Transverse colon (tissue), 4 donors: ENCODE measurements at regions not wholly inside any gene's neighbourhood (a gene's known extent, or its start where the extent isn't known, plus 50 kb on each side); places are given as distances from the start of the nearest gene placed in this dataset.

ENCODE experiments used
- DNase-seq: peaks from one replicate; pipeline ENCODE4 v3.0.0-alpha.2; 2019
- H3K27ac ChIP-seq, 4 donors: fragments of 200-600 bp; sonication (generic); 2 replicates each; pipeline ENCODE4 v1.5.1; 2016 to 2018; ENCODE audit warnings: inconsistent platforms in 4 of 4
- H3K27me3 ChIP-seq: fragments of 200-600 bp; sonication (generic); 2 replicates; pipeline ENCODE4 v1.5.1; 2017; ENCODE audit warnings: inconsistent platforms
- H3K36me3 ChIP-seq, 4 donors: fragments of 200-600 bp; sonication (generic); 2 replicates each; pipeline ENCODE4 v1.5.1; 2017 to 2019; ENCODE audit warnings: inconsistent platforms in 4 of 4
- H3K4me1 ChIP-seq, 4 donors: fragments of 200-600 bp; sonication (generic); 2 replicates each; pipeline ENCODE4 v1.5.1; 2017 to 2020; ENCODE audit warnings: inconsistent platforms in 4 of 4
- H3K4me3 ChIP-seq, 4 donors: fragments of 200-600 bp; sonication (generic); 1 replicate in 1 of 4; 2 replicates in 3 of 4; pipeline versions ENCODE4 v1.5.1 to v1.6.1; 2017 to 2019; ENCODE audit warnings: inconsistent platforms in 4 of 4
- H3K9me3 ChIP-seq, 2 donors: fragments of 200-600 bp; sonication (generic); 2 replicates each; pipeline ENCODE4 v1.5.1; 2017 to 2019; ENCODE audit warnings: inconsistent platforms in 2 of 2
- EP300 ChIP-seq: sonication (generic); formaldehyde crosslinking; IDR thresholded peaks from one replicate; pipeline ENCODE4 v1.6.1; 2017; ENCODE audit warnings: antibody characterized with exemption, low read depth
- POLR2A ChIP-seq: fragments of 450-650 bp; IDR thresholded peaks from one replicate; pipeline ENCODE4 v1.6.1; 2016; ENCODE audit warnings: antibody characterized with exemption, mild to moderate bottlenecking, moderate library complexity
- POLR2AphosphoS5 ChIP-seq, 3 donors: sonication (generic); formaldehyde crosslinking; IDR thresholded peaks; one replicate each; pipeline ENCODE4 v1.6.1; 2016; ENCODE audit warnings: antibody characterized with exemption in 3 of 3
- WGBS, 2 donors: methylation state at CpG; one replicate each; pipeline ENCODE4 v1.1.5; 2018; ENCODE audit warnings: low coverage in 1 of 2; 5-methylcytosine and 5-hydroxymethylcytosine counted together
- in situ Hi-C, 4 donors: fragments of 200-750 bp; cut with MboI; loops; one replicate each; pipeline versions ENCODE4 v1.15.0 to v1.15.1; 2017; ENCODE audit warnings: low sequenced_read_pairs in 3 of 4, low pct_ligation_motif_present in 1 of 4, low pct_unique_long_range_greater_than_20kb in 1 of 4
- intact Hi-C: fragments of 100-400 bp; cut with DNase I; formaldehyde crosslinking; loops from one replicate; pipeline ENCODE4 v1.15.1; 2023; ENCODE audit warnings: low total_unique reads
- TF ChIP-seq, protein P1 (sequence below), 5 experiments: fragments of 200-600 bp in 3 of 5; fragments of 450-650 bp in 2 of 5; sonication (generic) in 3 of 5; IDR thresholded peaks; 1 replicate in 2 of 5; 2 replicates in 3 of 5; pipeline ENCODE4 v1.5.1; 2016 to 2017; ENCODE audit warnings: antibody characterized with exemption in 5 of 5, inconsistent platforms in 3 of 5, mild to moderate bottlenecking in 2 of 5, moderate library complexity in 1 of 5

DNA sequence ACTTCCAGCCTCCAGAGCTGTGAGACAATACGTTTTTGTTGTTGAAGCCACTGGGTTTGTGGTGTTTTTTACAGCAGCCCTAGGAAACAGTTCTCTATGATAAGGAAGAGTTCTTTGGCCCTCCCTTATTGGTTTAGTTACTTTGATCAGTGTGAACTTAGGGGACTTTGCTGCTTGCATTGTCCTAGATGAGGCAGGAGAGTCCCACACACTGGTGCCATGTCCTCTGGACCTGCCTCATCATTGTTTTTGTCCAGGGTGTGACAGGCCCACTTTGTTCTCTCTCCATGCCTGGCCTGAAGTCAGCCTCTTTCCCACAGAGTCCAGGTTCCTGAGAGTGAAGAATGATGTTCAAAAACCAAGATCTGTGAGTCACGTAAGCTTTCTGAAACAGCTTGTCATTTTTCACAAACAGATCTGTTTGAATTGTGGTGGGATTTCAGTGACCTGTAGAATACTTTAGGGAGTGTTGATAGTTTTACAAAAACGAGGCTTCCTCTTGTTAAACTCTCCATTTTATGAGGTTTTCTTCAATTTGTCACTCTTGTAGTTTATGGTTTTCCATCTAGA lies 63.8 kb downstream of the ING1 start:
- TF ChIP-seq, protein P1, sequence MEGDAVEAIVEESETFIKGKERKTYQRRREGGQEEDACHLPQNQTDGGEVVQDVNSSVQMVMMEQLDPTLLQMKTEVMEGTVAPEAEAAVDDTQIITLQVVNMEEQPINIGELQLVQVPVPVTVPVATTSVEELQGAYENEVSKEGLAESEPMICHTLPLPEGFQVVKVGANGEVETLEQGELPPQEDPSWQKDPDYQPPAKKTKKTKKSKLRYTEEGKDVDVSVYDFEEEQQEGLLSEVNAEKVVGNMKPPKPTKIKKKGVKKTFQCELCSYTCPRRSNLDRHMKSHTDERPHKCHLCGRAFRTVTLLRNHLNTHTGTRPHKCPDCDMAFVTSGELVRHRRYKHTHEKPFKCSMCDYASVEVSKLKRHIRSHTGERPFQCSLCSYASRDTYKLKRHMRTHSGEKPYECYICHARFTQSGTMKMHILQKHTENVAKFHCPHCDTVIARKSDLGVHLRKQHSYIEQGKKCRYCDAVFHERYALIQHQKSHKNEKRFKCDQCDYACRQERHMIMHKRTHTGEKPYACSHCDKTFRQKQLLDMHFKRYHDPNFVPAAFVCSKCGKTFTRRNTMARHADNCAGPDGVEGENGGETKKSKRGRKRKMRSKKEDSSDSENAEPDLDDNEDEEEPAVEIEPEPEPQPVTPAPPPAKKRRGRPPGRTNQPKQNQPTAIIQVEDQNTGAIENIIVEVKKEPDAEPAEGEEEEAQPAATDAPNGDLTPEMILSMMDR (IDR thresholded peaks at IDR 0.05), result no peak
- TF ChIP-seq EP300 (no peak), POLR2AphosphoS5 (IDR thresholded peaks at IDR 0.05) (no peak)
- H3K9me3 ChIP-seq, result no peaks in the 10 kb centered on the region
- no peak for DNase-seq
- H3K4me1 ChIP-seq, result no peaks in the 10 kb centered on the region
- intact Hi-C loops, result no loop called here
- no peak overlapping the region for H3K4me3 ChIP-seq
- no peaks in the 10 kb centered on the region for H3K27me3 ChIP-seq
- in situ Hi-C loops, result no loop called here
- no peaks in the 10 kb centered on the region for H3K36me3 ChIP-seq
- H3K27ac ChIP-seq, result no peak overlapping the region
- WGBS, 2 donors, result 65 to 75% methylated on average over 1 to 3 of the region's 3 CpGs

DNA sequence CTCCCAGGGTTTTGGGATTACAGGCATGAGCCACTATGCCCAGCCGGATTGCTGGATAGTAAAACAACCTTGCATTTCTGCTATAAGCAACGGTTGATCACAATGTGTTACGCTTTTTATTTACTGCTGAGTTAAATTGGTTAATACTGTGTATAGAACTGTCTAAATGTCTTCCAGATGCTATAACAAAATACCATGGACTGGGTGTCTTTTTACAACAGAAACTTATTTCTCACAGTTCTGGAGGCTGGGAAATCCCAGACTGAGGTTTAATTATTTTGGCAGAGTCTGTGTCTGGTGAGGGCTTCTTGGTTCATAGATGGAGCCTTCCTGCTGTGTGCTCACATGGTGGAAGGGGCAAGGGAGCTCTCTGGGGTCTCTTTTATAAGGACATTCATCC lies 65.5 kb downstream of the ING1 start:
- H3K4me1 ChIP-seq, result no peaks in the 10 kb centered on the region
- no peak overlapping the region for H3K27ac ChIP-seq
- H3K36me3 ChIP-seq, result no peaks in the 10 kb centered on the region
- intact Hi-C loops, result no loop called here
- no peak for TF ChIP-seq EP300
- no peak for TF ChIP-seq POLR2AphosphoS5 (IDR thresholded peaks at IDR 0.05)
- TF ChIP-seq, protein P1 (IDR thresholded peaks at IDR 0.05), result no peak
- no peak for TF ChIP-seq POLR2A
- 90% methylated on average over 3 of the region's 3 CpGs; no CpG with 5 or more reads in 1 of the 2 donors for WGBS, 2 donors
- no peak for DNase-seq
- in situ Hi-C loops, result no loop called here
- H3K27me3 ChIP-seq, result no peaks in the 10 kb centered on the region
- H3K4me3 ChIP-seq, result no peak overlapping the region
- no peaks in the 10 kb centered on the region for H3K9me3 ChIP-seq

DNA sequence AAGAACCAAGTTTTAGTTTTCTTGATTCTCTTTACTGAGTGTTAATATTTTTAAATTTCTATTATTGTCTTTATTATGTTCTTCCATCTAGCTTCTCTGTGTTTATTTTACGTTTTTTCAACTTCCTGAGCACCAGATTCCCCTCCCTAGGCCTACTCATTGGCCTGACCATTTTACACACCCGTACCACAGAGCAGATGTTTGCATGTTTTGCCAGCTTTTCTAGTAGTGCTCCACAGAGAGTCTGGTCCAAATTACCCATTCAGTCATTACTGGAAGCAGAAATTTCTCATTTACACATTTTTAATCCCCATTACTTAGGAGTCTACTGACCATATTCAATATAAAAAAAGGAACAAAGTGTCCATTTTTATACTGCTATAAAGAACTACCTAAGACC lies 66.9 kb downstream of the ING1 start:
- Histone ChIP-seq H3K4me3 (no peak overlapping the region), H3K9me3 (no peaks in the 10 kb centered on the region), H3K27ac (no peak overlapping the region), H3K36me3 (no peaks in the 10 kb centered on the region), H3K4me1 (no peaks in the 10 kb centered on the region), H3K27me3 (no peaks in the 10 kb centered on the region)
- WGBS, 2 donors, result 34 to 38% methylated on average over 2 of the region's 2 CpGs
- TF ChIP-seq POLR2AphosphoS5 (IDR thresholded peaks at IDR 0.05), result no peak
- TF ChIP-seq, protein P1 (IDR thresholded peaks at IDR 0.05), result no peak
- in situ Hi-C loops (no loop called here), intact Hi-C loops (no loop called here)
- DNase-seq, result no peak

DNA sequence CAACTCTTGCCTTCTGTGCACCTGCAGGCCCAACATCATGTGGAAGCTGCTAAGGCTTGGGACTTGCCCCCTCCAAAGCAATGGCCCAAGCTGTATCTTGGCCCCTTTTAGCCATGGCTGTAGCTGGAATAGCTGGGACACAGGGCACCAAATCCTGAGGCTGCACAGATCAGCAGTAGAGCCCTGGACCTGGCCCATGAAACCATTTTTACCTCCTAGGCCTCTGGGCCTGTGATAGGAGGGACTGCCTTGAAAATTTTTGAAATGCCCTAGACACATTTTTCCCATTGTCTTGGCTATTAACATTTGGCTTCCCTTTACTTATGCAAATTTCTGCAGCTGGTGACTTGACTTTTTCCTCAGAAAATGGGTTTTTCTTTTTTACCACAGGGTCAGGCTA lies 68.7 kb downstream of the ING1 start:
- H3K27ac ChIP-seq, result no peak overlapping the region
- no peaks in the 10 kb centered on the region for H3K4me1 ChIP-seq
- no peaks in the 10 kb centered on the region for H3K36me3 ChIP-seq
- no peaks in the 10 kb centered on the region for H3K27me3 ChIP-seq
- H3K4me3 ChIP-seq, result no peak overlapping the region
- no peaks in the 10 kb centered on the region for H3K9me3 ChIP-seq
- in situ Hi-C loops (no loop called here), intact Hi-C loops (no loop called here)
- DNase-seq, result no peak
- TF ChIP-seq POLR2AphosphoS5 (IDR thresholded peaks at IDR 0.05), result no peak
- TF ChIP-seq POLR2A, result no peak
- TF ChIP-seq EP300, result no peak
- TF ChIP-seq, protein P1 (IDR thresholded peaks at IDR 0.05), result no peak
